ENCODE measurements at regions not wholly inside any gene's neighbourhood (a gene's known extent, or its start where the extent isn't known, plus 50 kb on each side); places are given as distances from the start of the nearest gene placed in this dataset.

DNA sequence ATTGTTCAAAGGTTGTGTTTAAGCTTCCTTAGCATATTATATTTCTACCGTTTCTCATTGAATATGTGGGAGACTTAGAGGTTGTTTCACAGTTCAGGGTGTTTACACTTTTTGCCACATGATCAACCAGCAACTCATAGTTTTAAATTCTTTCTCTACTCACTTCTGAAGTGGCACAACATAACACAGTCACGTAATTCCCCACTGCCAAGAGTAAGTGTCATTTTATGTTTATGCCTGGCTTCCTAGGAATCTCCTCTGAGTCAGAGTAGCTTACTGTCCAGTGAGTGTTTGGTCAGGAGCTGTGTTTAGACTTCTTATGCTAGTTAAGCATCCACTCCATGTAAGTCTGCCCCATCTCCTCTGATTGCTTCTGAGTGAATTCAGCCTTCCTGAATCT is 520.8 kb upstream of the KIRREL3 start:
- no peak for TF ChIP-seq CTCF (IDR thresholded peaks at IDR 0.05)
- TF ChIP-seq POLR2AphosphoS5 (IDR thresholded peaks at IDR 0.05): no peak
- no peak for TF ChIP-seq EP300 (IDR thresholded peaks at IDR 0.05)

All from suprapubic skin (tissue), 4 donors.